GM18517 (cell line): ENCODE measurements at regions not wholly inside any gene's neighbourhood (a gene's known extent, or its start where the extent isn't known, plus 50 kb on each side); places are given as distances from the start of the nearest gene placed in this dataset.

ENCODE experiments used
- ATAC-seq: cut with Tn5 transposase; IDR thresholded peaks from one replicate; pipeline ENCODE4 v1.9.1; 2021; ENCODE audit warnings: mild to moderate bottlenecking, moderate library complexity; ENCODE audit not compliant: unreplicated experiment

GRCh38 chr10:131444286-131444685 lies 132.8 kb upstream of the TCERG1L start:
- no peak for ATAC-seq

GRCh38 chr10:131444862-131445461 lies 133.4 kb upstream of the TCERG1L start:
- ATAC-seq: no peak

GRCh38 chr10:131445623-131446022 lies 134.1 kb upstream of the TCERG1L start:
- ATAC-seq: no peak

- no peak for ATAC-seq
Measured at GRCh38 chr10:131446171-131446570, 134.7 kb upstream of the TCERG1L start.

GRCh38 chr10:131448171-131448570 lies 136.7 kb upstream of the TCERG1L start:
- ATAC-seq: no peak

- no peak for ATAC-seq
Measured at GRCh38 chr10:131448883-131449282, 137.4 kb upstream of the TCERG1L start.

- ATAC-seq: no peak
Measured at GRCh38 chr10:131450216-131450765, 138.8 kb upstream of the TCERG1L start.

- ATAC-seq: no peak
Measured at GRCh38 chr10:131451407-131452015, 140.0 kb upstream of the TCERG1L start.

- no peak for ATAC-seq
Measured at GRCh38 chr10:131452926-131453720, 141.6 kb upstream of the TCERG1L start.

- no peak for ATAC-seq
Measured at GRCh38 chr10:131453721-131454634, 142.5 kb upstream of the TCERG1L start.

GRCh38 chr10:131456411-131456810 lies 144.9 kb upstream of the TCERG1L start:
- no peak for ATAC-seq

- no peak for ATAC-seq
Measured at GRCh38 chr10:131461093-131461492, 149.6 kb upstream of the TCERG1L start.

- ATAC-seq: no peak
Measured at GRCh38 chr10:131464789-131465188, 153.3 kb upstream of the TCERG1L start.

- no peak for ATAC-seq
Measured at GRCh38 chr10:131469551-131469950, 158.0 kb upstream of the TCERG1L start.

- ATAC-seq: no peak
Measured at GRCh38 chr10:131473645-131474044, 162.1 kb upstream of the TCERG1L start.

GRCh38 chr10:131474416-131474815 lies 162.9 kb upstream of the TCERG1L start:
- ATAC-seq: no peak

- no peak for ATAC-seq
Measured at GRCh38 chr10:131475043-131475442, 163.5 kb upstream of the TCERG1L start.

GRCh38 chr10:131475803-131476202 lies 164.3 kb upstream of the TCERG1L start:
- ATAC-seq: no peak

GRCh38 chr10:131477457-131478121 lies 166.1 kb upstream of the TCERG1L start:
- no peak for ATAC-seq

- ATAC-seq: no peak
Measured at GRCh38 chr10:131478377-131478989, 167.0 kb upstream of the TCERG1L start.
